Stimulated activated CD8-positive, alpha-beta memory T cell treated with anti-CD3 and anti-CD28 coated beads, Interleukin-7, amount 100 ng/mL, for 4 hours (primary cell): ENCODE measurements at regions not wholly inside any gene's neighbourhood (a gene's known extent, or its start where the extent isn't known, plus 50 kb on each side); places are given as distances from the start of the nearest gene placed in this dataset.
"Not testable (repeated sequence)": the region's sequence is repeated elsewhere in the genome, so short reads cannot be mapped to it uniquely, and the experiment has no call there.

Experiments
- DNase-seq, 2 donors: peaks; one replicate each; pipeline ENCODE4 v3.0.0-alpha.2; 2020; ENCODE audit warnings: low read depth in 2 of 2

DNA sequence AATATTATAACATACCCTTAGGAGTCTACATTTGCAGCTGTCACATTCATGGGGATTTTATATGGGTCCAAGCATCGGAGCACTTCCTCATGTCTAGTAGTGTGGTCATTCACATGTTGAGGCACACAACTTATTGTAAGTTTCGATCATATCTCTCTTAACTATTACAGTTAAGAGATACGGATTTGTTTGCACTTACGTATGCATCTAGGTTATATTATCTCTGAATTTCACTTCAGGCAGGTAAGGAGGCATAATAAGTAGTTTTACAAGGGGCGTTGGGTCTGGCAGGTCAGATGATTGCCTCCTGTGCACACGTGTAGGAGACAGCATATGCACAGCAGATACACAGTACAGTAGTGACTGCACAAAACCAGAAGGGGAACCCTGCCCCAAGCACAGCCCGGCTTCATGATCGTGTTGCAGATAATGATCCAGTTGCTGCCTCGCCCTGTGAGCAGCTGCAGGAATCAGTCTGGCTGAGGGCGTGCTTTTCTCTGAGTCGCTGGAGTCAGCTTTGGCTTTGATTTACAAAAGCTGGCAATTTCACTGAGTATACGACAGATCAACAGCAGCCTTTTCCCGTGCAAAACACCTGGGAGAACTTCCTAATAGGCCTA is 302.9 kb upstream of the GATB start:
- DNase-seq: no peak

DNA sequence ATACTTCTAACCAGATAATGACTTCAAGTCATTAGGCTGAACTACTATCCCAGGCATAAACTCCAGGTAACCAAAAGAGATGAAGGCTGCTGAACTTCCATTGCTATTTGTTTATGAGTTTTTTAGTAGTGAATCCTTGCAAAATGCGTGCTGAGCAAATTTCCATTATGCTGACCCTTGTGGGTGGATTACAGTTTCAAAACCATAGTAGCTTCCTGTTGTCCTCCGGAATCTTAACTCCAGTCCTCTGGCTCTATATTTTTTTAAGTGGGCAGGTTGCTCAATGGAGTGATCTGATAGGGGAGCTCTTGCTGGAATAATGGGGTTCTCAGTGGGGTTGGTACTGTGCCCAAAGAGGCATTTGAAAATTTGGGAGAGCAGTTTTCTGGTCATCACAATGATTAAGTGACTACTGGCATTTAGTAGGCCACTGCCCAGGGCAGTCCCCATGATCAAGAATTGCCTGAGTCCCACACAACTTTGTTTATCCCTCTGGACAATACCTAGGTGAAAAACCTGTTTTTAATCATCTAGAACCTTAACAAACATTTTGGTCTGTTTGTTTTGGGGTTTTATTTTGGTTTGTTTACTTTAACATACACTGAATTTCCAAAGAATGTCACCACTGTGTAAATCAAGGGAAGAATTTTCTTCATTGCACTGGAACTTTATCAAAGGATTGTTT is 302.3 kb upstream of the GATB start:
- DNase-seq: no peak

GRCh38 chr4:152054731-152055130 is 293.9 kb upstream of the GATB start:
- DNase-seq: no peak

DNA sequence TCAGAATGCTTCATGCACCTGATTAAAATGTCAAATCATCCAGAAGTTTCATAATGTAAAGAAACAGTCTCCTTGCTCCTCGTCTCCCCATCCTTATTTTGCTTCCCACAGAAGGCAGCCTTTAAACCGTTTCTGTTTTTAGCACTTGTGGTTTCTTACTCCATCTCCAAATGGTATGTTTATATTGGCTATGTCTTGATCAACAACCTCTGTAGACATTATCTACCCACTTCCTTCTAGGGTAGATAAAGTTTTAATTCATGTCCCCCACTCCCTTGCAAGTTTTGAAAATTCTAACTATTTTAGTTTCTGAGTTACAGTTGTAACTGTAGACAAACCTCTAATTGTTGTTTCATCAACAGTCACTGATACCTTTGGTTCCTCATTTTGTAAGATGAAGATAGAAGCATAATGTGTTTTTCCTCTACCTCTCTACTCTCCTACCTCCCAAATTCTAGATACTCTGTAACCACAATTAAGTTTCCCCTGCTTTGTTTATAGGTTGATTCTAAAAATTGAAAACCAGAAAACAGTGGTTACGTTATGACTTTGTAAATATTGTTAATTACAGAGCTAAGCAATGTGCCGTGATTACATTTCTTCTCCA is 291.7 kb upstream of the GATB start:
- no peak for DNase-seq

- not testable (repeated sequence) for DNase-seq
Observed at GRCh38 chr4:152051332-152051731, 290.5 kb upstream of the GATB start.

GRCh38 chr4:152050106-152050505 is 289.3 kb upstream of the GATB start:
- no peak for DNase-seq

GRCh38 chr4:152047451-152047850 is 286.6 kb upstream of the GATB start:
- DNase-seq: no peak

DNA sequence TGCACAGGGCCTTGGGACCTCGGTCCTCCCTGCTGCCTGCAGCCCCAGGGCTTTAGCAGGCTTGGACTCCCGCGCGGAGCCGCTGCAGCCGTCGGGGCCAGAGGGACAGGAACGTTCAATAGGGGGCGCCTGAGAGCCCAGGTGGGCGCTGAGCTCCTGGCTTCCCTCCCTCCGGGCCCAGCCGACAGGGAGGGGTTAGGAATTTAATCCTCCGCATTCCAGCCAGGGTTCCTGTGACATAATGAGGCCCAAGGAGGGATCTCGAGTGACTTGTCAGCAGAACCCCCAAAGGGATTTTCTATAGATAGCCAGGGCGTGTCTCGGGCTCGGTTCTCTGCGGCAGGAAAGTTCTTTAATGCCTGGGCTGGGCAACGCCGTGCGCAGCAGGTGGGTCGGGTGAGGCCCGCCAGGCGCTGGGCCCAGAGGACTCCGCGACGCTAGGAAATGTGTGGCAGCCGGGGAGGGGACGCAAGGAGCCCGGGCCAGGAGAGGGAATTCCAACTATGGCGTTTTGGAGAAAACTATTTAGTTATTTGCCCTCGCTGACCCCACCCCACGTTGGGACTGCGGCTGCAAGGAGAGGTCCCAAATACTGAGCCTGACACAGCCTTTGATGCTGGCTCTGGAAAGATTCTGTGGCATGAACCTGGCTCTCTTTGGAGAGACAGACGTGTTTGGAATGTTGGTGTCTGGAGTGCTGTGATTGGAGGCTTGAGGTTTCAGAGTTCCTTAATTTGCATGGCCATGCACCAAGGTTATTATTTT is 285.2 kb upstream of the GATB start:
- no peak for DNase-seq

DNA sequence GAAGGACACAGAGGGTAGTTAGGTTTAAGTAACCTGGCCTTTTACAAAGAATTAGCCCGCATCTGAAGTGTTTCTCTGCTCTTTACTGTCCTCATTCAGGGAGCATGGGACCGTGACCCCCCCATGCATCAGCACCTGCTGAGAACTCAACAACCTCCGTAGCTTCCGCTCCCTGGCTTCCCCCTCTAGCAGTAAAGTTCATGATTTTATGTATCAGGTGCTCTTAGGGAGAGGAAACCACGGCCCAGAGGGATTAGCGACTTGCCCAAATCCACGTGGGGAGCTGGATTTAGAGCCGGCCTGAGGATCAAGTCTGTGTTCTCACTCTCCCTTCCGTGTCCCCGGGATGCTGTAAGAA is 284.6 kb upstream of the GATB start:
- DNase-seq: no peak

GRCh38 chr4:152044331-152045036 is 283.7 kb upstream of the GATB start:
- DNase-seq: no peak

GRCh38 chr4:152041295-152041694 is 280.5 kb upstream of the GATB start:
- DNase-seq: no peak

GRCh38 chr4:152039691-152040090 is 278.9 kb upstream of the GATB start:
- no peak for DNase-seq

GRCh38 chr4:152039023-152039481 is 278.2 kb upstream of the GATB start:
- DNase-seq: no peak

DNA sequence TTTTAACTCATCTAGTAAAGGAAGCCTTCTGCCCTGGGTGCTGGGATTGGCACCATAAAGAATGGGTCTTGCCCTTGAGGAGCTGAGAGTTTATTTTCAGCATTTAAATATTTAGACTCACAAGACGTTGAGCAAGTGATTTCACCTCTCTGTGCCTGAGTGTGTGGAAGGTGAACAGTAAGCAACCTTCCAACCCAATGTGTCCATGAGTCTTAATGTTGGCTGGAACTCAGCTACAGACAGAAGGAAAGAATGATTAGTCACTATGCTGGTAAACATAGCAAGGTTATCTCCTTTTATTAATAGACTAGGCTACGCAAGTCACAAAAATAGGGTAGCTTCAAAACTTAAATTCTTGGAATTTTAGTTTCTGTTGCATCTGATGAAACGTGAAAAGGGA is 277.4 kb upstream of the GATB start:
- no peak for DNase-seq

DNA sequence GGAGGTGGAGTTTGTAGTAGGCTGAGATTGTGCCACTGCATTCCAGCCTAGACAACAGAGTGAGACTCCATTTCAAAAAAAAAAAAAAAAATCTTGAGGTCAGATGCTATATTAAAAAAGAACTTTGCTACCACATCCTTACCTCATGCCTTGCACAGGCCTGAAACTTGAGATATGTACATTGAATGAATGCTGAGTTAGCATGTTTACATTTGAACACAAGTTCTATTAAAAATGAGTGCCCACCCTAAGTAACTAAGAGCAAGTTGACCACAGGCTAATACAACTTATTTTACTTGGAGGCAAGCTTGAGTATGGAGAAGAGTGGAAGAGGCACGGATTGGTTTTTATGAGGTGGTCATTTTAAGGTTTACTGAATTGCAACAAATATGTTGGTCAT is 276.6 kb upstream of the GATB start:
- DNase-seq: no peak

GRCh38 chr4:152033621-152034020 is 272.8 kb upstream of the GATB start:
- DNase-seq: no peak

DNA sequence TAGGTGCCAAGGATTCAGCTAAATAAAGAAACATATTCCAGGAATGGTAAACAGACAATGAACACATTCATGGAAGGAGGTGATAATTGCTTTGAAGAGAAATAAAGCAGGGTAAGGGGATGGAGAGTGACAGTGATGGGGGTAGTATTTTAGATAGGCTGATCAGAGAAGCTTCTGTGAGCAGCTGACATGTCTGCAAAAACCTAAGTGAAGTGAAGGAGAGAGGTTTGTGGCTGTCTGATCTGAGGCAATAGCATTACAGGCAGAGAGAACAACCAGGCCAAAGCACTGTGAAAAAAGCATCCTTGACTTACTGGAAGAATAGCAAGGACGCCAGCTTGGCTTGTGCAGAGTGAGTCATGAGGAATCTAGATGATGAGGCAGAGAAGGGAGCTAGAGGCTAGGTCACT is 271.9 kb upstream of the GATB start:
- DNase-seq: no peak

- no peak for DNase-seq
Observed at GRCh38 chr4:152029631-152030030, 268.8 kb upstream of the GATB start.

GRCh38 chr4:152028131-152028530 is 267.3 kb upstream of the GATB start:
- no peak for DNase-seq

GRCh38 chr4:152024881-152025280 is 264.1 kb upstream of the GATB start:
- DNase-seq: no peak

DNA sequence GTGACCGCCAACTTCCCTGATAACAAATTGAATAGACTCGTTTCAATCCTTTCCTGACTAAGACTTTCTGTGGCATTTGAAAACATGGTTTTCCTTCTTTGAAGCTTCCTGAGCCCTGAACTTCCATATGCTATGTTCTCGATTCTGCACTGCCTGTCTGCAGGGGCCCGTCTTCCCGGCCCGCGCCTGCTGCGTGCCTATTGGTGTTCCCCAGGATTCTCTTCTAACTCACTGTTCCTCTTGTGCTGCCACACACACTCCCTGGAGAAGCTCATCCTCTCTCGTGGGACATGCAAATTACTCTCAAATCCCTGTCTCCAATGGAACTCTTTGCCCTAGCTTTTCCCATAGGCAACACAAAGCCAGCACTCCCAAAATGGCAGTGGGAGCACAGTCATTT is 262.9 kb upstream of the GATB start:
- no peak for DNase-seq

GRCh38 chr4:152022543-152022942 is 261.7 kb upstream of the GATB start:
- DNase-seq: no peak
